ENCODE measurements at regions not wholly inside any gene's neighbourhood (a gene's known extent, or its start where the extent isn't known, plus 50 kb on each side); places are given as distances from the start of the nearest gene placed in this dataset.

- H3K9ac ChIP-seq (ENCODE audit: insufficient read depth, low read depth, low read length) = no peak overlapping the region
- H3K27me3 ChIP-seq (ENCODE audit: control insufficient read depth in 1 of 2, insufficient read depth in 2 of 2, low read length in 2 of 2) = no peaks in the 10 kb centered on the region
- H3K9me3 ChIP-seq (ENCODE audit: low read length) = no peaks in the 10 kb centered on the region
- no peaks in the 10 kb centered on the region for H3K36me3 ChIP-seq (replicated peaks in 1 of 2; ENCODE audit: control insufficient read depth in 1 of 2, insufficient read depth in 2 of 2, low read length in 2 of 2)
- no peak for TF ChIP-seq NR2F2 (IDR thresholded peaks at IDR 0.05; ENCODE audit: borderline replicate concordance, low read depth)
- H3K4me3 ChIP-seq (replicated peaks in 1 of 3; ENCODE audit: insufficient read depth in 1 of 3, low read depth in 2 of 3, low read length in 3 of 3) = no peak overlapping the region
- in situ Hi-C loops (cut with HindIII; ENCODE audit: extremely low pct_ligation_motif_present, low pct_unique_long_range_greater_than_20kb) = no loop called here
- DNase-seq (ENCODE audit: low spot score) = no peak
- H3K4me2 ChIP-seq (ENCODE audit: low read depth, low read length) = no peak overlapping the region
- H4K20me1 ChIP-seq (ENCODE audit: insufficient read depth, low read length) = no peaks in the 10 kb centered on the region
- ATAC-seq = no peak
- intact Hi-C loops (cut with micrococcal nuclease; ENCODE audit: unreplicated experiment) = no loop called here
- WGBS (ENCODE audit: low lambda C conversion rate) = 32% methylated on average over 7 of the region's 7 CpGs
- FAIRE-seq = no peak
- no peaks in the 10 kb centered on the region for H3K79me2 ChIP-seq (ENCODE audit: insufficient read depth, low read length)
- POLR2A ChIA-PET = no interaction called here
- no peak overlapping the region for H3K27ac ChIP-seq (ENCODE audit: extremely low read length, insufficient read depth, low read length)
- no TSS peak for BruUV-seq (replicated peaks)
- H3K4me1 ChIP-seq (ENCODE audit: insufficient read depth, low read length) = peaks cover 15% of the 10 kb centered on the region
- CTCF ChIA-PET (ENCODE audit: low intra/inter-chr PET ratio, low total read pairs) = no interaction called here
- H2AFZ ChIP-seq (ENCODE audit: low read length) = no peak overlapping the region
Measured at GRCh38 chr9:32322622-32323021, 61.8 kb upstream of the ACO1 start.

GRCh38 chr9:32326146-32326545 is 58.3 kb upstream of the ACO1 start:
- no peak for ATAC-seq
- no peak overlapping the region for H3K27ac ChIP-seq (ENCODE audit: extremely low read length, insufficient read depth, low read length)
- 100% methylated on average over 2 of the region's 2 CpGs for WGBS (ENCODE audit: low lambda C conversion rate)
- H4K20me1 ChIP-seq (ENCODE audit: insufficient read depth, low read length) = no peaks in the 10 kb centered on the region
- H3K9me3 ChIP-seq (ENCODE audit: low read length) = no peaks in the 10 kb centered on the region
- FAIRE-seq = no peak
- H3K4me3 ChIP-seq (replicated peaks in 1 of 3; ENCODE audit: insufficient read depth in 1 of 3, low read depth in 2 of 3, low read length in 3 of 3) = no peak overlapping the region
- no peak for TF ChIP-seq NFE2 (CRISPR knock-in tag; IDR thresholded peaks at IDR 0.05)
- no peak for TF ChIP-seq ZNF576 (CRISPR knock-in tag; IDR thresholded peaks at IDR 0.05)
- no peak for TF ChIP-seq BCL3 (CRISPR knock-in tag; IDR thresholded peaks at IDR 0.05)
- TF ChIP-seq NFKB2 (CRISPR knock-in tag; IDR thresholded peaks at IDR 0.05; ENCODE audit: borderline replicate concordance) = no peak
- TF ChIP-seq ZNF7 (CRISPR knock-in tag; IDR thresholded peaks at IDR 0.05) = no peak
- no peaks in the 10 kb centered on the region for H3K79me2 ChIP-seq (ENCODE audit: insufficient read depth, low read length)
- ChIA-PET CTCF (ENCODE audit: low intra/inter-chr PET ratio, low total read pairs) (no interaction called here), POLR2A (no interaction called here)
- H3K27me3 ChIP-seq (ENCODE audit: control insufficient read depth in 1 of 2, insufficient read depth in 2 of 2, low read length in 2 of 2) = no peaks in the 10 kb centered on the region
- no peak for DNase-seq (ENCODE audit: low spot score)
- intact Hi-C loops (cut with micrococcal nuclease; ENCODE audit: unreplicated experiment) (no loop called here), in situ Hi-C loops (cut with HindIII; ENCODE audit: extremely low pct_ligation_motif_present, low pct_unique_long_range_greater_than_20kb) (no loop called here)
- BruUV-seq (replicated peaks) = no TSS peak
- no peaks in the 10 kb centered on the region for H3K36me3 ChIP-seq (replicated peaks in 1 of 2; ENCODE audit: control insufficient read depth in 1 of 2, insufficient read depth in 2 of 2, low read length in 2 of 2)
- no peak overlapping the region for H2AFZ ChIP-seq (ENCODE audit: low read length)
- peaks cover 10% of the 10 kb centered on the region for H3K4me1 ChIP-seq (ENCODE audit: insufficient read depth, low read length)
- H3K9ac ChIP-seq (ENCODE audit: insufficient read depth, low read depth, low read length) = no peak overlapping the region
- H3K4me2 ChIP-seq (ENCODE audit: low read depth, low read length) = no peak overlapping the region
